H9 (cell line): ENCODE measurements at regions not wholly inside any gene's neighbourhood (a gene's known extent, or its start where the extent isn't known, plus 50 kb on each side); places are given as distances from the start of the nearest gene placed in this dataset.

Source experiments
- DNase-seq: peaks from one replicate; pipeline ENCODE4 v3.0.0-alpha.2; 2017
- H2AFZ ChIP-seq: one replicate; pipeline ENCODE4 v1.6.1; 2013; ENCODE audit warnings: mild to moderate bottlenecking, low read length, control low read depth, moderate library complexity
- H2AK5ac ChIP-seq: 2 replicates; pipeline ENCODE4 v1.6.1; 2013; ENCODE audit warnings: low read length, control low read depth, mixed read lengths; ENCODE audit not compliant: insufficient read length
- H2BK120ac ChIP-seq: one replicate; pipeline ENCODE4 v1.6.1; 2013; ENCODE audit warnings: low read depth, mild to moderate bottlenecking, low read length, control low read depth, inconsistent platforms; ENCODE audit not compliant: poor library complexity, severe bottlenecking
- H2BK12ac ChIP-seq: 2 replicates; pipeline ENCODE4 v1.6.1; 2013; ENCODE audit warnings: low read length, control low read depth, mixed read lengths, low read depth; ENCODE audit not compliant: insufficient read length
- H2BK15ac ChIP-seq: 2 replicates; pipeline ENCODE4 v1.6.1; 2013; ENCODE audit warnings: low read depth, low read length, control low read depth
- H2BK20ac ChIP-seq: one replicate; pipeline ENCODE4 v1.6.1; 2013; ENCODE audit warnings: low read depth, mild to moderate bottlenecking, low read length, control low read depth, inconsistent platforms; ENCODE audit not compliant: poor library complexity, severe bottlenecking
- H2BK5ac ChIP-seq: 2 replicates; pipeline ENCODE4 v1.6.1; 2013; ENCODE audit warnings: low read length, control low read depth, mixed read lengths; ENCODE audit not compliant: insufficient read length
- H3K14ac ChIP-seq: 2 replicates; pipeline ENCODE4 v1.6.1; 2013; ENCODE audit warnings: low read length, control low read depth; ENCODE audit not compliant: insufficient read depth
- H3K18ac ChIP-seq: 2 replicates; pipeline ENCODE4 v1.6.1; 2013; ENCODE audit warnings: low read depth, mild to moderate bottlenecking, mixed read lengths, low read length, control low read depth; ENCODE audit not compliant: insufficient read length
- H3K23ac ChIP-seq: 2 replicates; pipeline ENCODE4 v1.6.1; 2013; ENCODE audit warnings: low read length, control low read depth, mixed read lengths, low read depth; ENCODE audit not compliant: insufficient read length
- H3K23me2 ChIP-seq: 2 replicates; pipeline ENCODE4 v1.6.1; 2013; ENCODE audit warnings: low read depth, mild to moderate bottlenecking, mixed read lengths, low read length, control low read depth; ENCODE audit not compliant: insufficient read length, poor library complexity, severe bottlenecking
- H3K27ac ChIP-seq: 2 replicates; pipeline ENCODE4 v1.5.1; 2013; ENCODE audit warnings: low read length, control low read depth, mixed read lengths, low read depth; ENCODE audit not compliant: insufficient read length
- H3K27me3 ChIP-seq: 2 replicates; pipeline ENCODE4 v1.6.1; 2013; ENCODE audit warnings: low read length, control low read depth, inconsistent platforms; ENCODE audit not compliant: insufficient read depth
- H3K4ac ChIP-seq: 2 replicates; pipeline ENCODE4 v1.6.1; 2013; ENCODE audit warnings: low read depth, mild to moderate bottlenecking, control low read depth, inconsistent platforms, low read length, moderate library complexity
- H3K4me1 ChIP-seq: 2 replicates; pipeline ENCODE4 v1.6.1; 2013; ENCODE audit warnings: low read length, control low read depth, inconsistent platforms; ENCODE audit not compliant: insufficient read depth
- H3K4me2 ChIP-seq: 2 replicates; pipeline ENCODE4 v1.6.1; 2013; ENCODE audit warnings: low read length, control low read depth, mixed read lengths; ENCODE audit not compliant: insufficient read length, insufficient read depth
- H3K56ac ChIP-seq: 2 replicates; pipeline ENCODE4 v1.6.1; 2013; ENCODE audit warnings: low read depth, mild to moderate bottlenecking, mixed read lengths, low read length, control low read depth; ENCODE audit not compliant: insufficient read length
- H3K79me1 ChIP-seq: 2 replicates; pipeline ENCODE4 v1.6.1; 2013; ENCODE audit warnings: low read depth, mild to moderate bottlenecking, moderate library complexity, low read length, control low read depth, inconsistent platforms; ENCODE audit not compliant: insufficient read depth, poor library complexity, severe bottlenecking
- H3K79me2 ChIP-seq: 2 replicates; pipeline ENCODE4 v1.6.1; 2013; ENCODE audit warnings: low read length, control low read depth, inconsistent platforms; ENCODE audit not compliant: insufficient read depth
- H3K9ac ChIP-seq: 2 replicates; pipeline ENCODE4 v1.6.1; 2013; ENCODE audit warnings: low read length, control low read depth, mixed read lengths; ENCODE audit not compliant: insufficient read length; ENCODE audit errors: extremely low read depth
- H3K9me3 ChIP-seq: one replicate; pipeline ENCODE4 v1.6.1; 2013; ENCODE audit warnings: low read depth, low read length, inconsistent platforms; ENCODE audit not compliant: control insufficient read depth
- H3T11ph ChIP-seq: one replicate; pipeline ENCODE4 v1.6.1; 2013; ENCODE audit warnings: mild to moderate bottlenecking, low read length, control low read depth, inconsistent platforms
- H4K20me1 ChIP-seq: one replicate; pipeline ENCODE4 v1.6.1; 2013; ENCODE audit not compliant: control insufficient read depth, insufficient read length, insufficient read depth
- H4K5ac ChIP-seq: 2 replicates; pipeline ENCODE4 v1.6.1; 2013; ENCODE audit warnings: low read depth, mild to moderate bottlenecking, mixed read lengths, low read length, control low read depth; ENCODE audit not compliant: insufficient read length
- H4K8ac ChIP-seq: replicated peaks from 2 replicates; pipeline ENCODE4 v1.6.1; 2013; ENCODE audit warnings: low read length, control low read depth, mixed read lengths, low read depth; ENCODE audit not compliant: insufficient read length
- H4K91ac ChIP-seq: 2 replicates; pipeline ENCODE4 v1.6.1; 2013; ENCODE audit warnings: low read depth, mild to moderate bottlenecking, moderate library complexity, mixed read lengths, low read length, control low read depth; ENCODE audit not compliant: insufficient read length
- H3K27ac Mint-ChIP-seq, 3 experiments: 2 replicates in 2 of 3; 3 replicates in 1 of 3; pipeline ENCODE4 v1.8.0; 2020 to 2021; ENCODE audit warnings: mixed read lengths in 3 of 3, mild to moderate bottlenecking in 1 of 3, moderate library complexity in 1 of 3
- H3K27me3 Mint-ChIP-seq: 2 replicates; pipeline ENCODE4 v1.8.0; 2021; ENCODE audit warnings: low read depth, mild to moderate bottlenecking, moderate library complexity, mixed read lengths
- H3K36me3 Mint-ChIP-seq, 3 experiments: 2 replicates in 2 of 3; 3 replicates in 1 of 3; pipeline ENCODE4 v1.8.0; 2020 to 2021; ENCODE audit warnings: low read depth in 3 of 3, mixed read lengths in 3 of 3; ENCODE audit not compliant: insufficient read depth in 1 of 3
- H3K4me1 Mint-ChIP-seq, 2 experiments: 2 replicates each; pipeline ENCODE4 v1.8.0; 2020; ENCODE audit warnings: mixed read lengths in 2 of 2
- H3K4me3 Mint-ChIP-seq, 2 experiments: 2 replicates in 1 of 2; 3 replicates in 1 of 2; pipeline ENCODE4 v1.8.0; 2020 to 2021; ENCODE audit warnings: mild to moderate bottlenecking in 2 of 2, mixed read lengths in 2 of 2, moderate library complexity in 1 of 2
- H3K9me3 Mint-ChIP-seq, 2 experiments: 2 replicates in 1 of 2; 3 replicates in 1 of 2; pipeline ENCODE4 v1.8.0; 2020; ENCODE audit warnings: mild to moderate bottlenecking in 2 of 2, mixed read lengths in 2 of 2, moderate library complexity in 1 of 2
- CTCF ChIP-seq: fragments of 200-600 bp; sonication (generic); conservative IDR thresholded peaks from 3 replicates; pipeline ENCODE4 v1.8.0; 2021; ENCODE audit warnings: antibody characterized with exemption, mild to moderate bottlenecking

GRCh38 chr13:91151921-91152320, 195.6 kb upstream of the MIR17HG start:
- no peaks in the 10 kb centered on the region for H3K9me3 ChIP-seq
- no peak overlapping the region for H3K14ac ChIP-seq
- no peak overlapping the region for H3K4ac ChIP-seq
- H3K27me3 ChIP-seq = no peaks in the 10 kb centered on the region
- Mint-ChIP-seq H3K27ac (no peak overlapping the region), H3K4me3 (no peak overlapping the region; a peak in 1 of 5 replicates), H3K4me1 (peaks cover 16 to 21% of the 10 kb centered on the region in 2 experiments), H3K9me3 (peaks cover 0 to 3% of the 10 kb centered on the region in 2 experiments; a peak in 1 of 5 replicates), H3K27me3 (no peaks in the 10 kb centered on the region), H3K36me3 (no peaks in the 10 kb centered on the region)
- H2BK20ac ChIP-seq = no peak overlapping the region
- no peak overlapping the region for H3T11ph ChIP-seq
- H3K18ac ChIP-seq = no peak overlapping the region
- no peaks in the 10 kb centered on the region for H3K79me2 ChIP-seq
- no peak overlapping the region for H2AK5ac ChIP-seq
- no peak overlapping the region for H3K56ac ChIP-seq
- no peak overlapping the region for H4K5ac ChIP-seq
- no peaks in the 10 kb centered on the region for H3K23me2 ChIP-seq
- no peak for TF ChIP-seq CTCF
- H2BK12ac ChIP-seq = no peak overlapping the region
- H3K27ac ChIP-seq = no peak overlapping the region
- no peak for DNase-seq
- no peak overlapping the region for H3K9ac ChIP-seq
- H4K20me1 ChIP-seq = no peaks in the 10 kb centered on the region
- no peak overlapping the region for H3K23ac ChIP-seq
- no peak overlapping the region for H2BK15ac ChIP-seq
- H4K91ac ChIP-seq = no peak overlapping the region
- H4K8ac ChIP-seq = no peak overlapping the region
- no peaks in the 10 kb centered on the region for H3K79me1 ChIP-seq
- no peak overlapping the region for H2BK5ac ChIP-seq
- H2AFZ ChIP-seq = no peak overlapping the region
- H3K4me2 ChIP-seq = no peak overlapping the region
- H2BK120ac ChIP-seq = no peak overlapping the region
- peaks cover 10% of the 10 kb centered on the region for H3K4me1 ChIP-seq
